Activated naive CD8-positive, alpha-beta T cell treated with anti-CD3 and anti-CD28 coated beads for 36 hours (primary cell): ENCODE measurements at regions not wholly inside any gene's neighbourhood (a gene's known extent, or its start where the extent isn't known, plus 50 kb on each side); places are given as distances from the start of the nearest gene placed in this dataset.
"Not testable (repeated sequence)": the region's sequence is repeated elsewhere in the genome, so short reads cannot be mapped to it uniquely, and the experiment has no call there.

Source experiments
- DNase-seq: peaks from one replicate; pipeline ENCODE4 v3.0.0; 2021
- H3K27ac Mint-ChIP-seq: one replicate; pipeline ENCODE4 v1.8.0; 2022; ENCODE audit warnings: mild to moderate bottlenecking, moderate library complexity, mixed read lengths
- H3K27me3 Mint-ChIP-seq: one replicate; pipeline ENCODE4 v1.8.0; 2022; ENCODE audit warnings: mild to moderate bottlenecking, mixed read lengths
- H3K36me3 Mint-ChIP-seq: one replicate; pipeline ENCODE4 v1.8.0; 2021; ENCODE audit warnings: mild to moderate bottlenecking, mixed read lengths
- H3K4me1 Mint-ChIP-seq: one replicate; pipeline ENCODE4 v1.8.0; 2021; ENCODE audit warnings: mixed read lengths
- H3K4me3 Mint-ChIP-seq: one replicate; pipeline ENCODE4 v1.8.0; 2022; ENCODE audit warnings: mild to moderate bottlenecking, moderate library complexity, mixed read lengths
- H3K9me3 Mint-ChIP-seq: one replicate; pipeline ENCODE4 v1.8.0; 2022; ENCODE audit warnings: mixed read lengths

DNA sequence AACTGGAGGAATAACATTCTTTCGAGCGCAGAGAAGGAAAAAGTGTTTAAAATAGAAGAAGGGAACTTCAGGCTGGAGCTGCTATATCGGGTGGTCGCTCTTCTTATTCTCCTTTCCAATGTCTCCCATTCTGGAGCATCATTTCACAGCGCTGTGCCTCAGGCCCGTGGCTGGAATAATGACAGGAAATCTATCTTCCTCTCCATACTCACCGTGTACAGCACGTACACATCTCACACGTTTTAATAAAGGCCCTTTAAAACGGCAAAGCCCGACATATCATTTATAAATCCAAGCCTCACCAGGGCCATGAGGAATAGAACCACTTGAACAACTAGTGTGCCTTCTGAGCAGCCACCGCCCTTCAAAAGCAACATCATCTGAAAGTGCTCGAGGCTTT lies 264.4 kb downstream of the TEX29 start:
- Mint-ChIP-seq H3K36me3 (no peaks in the 10 kb centered on the region), H3K27me3 (no peaks in the 10 kb centered on the region), H3K27ac (no peak overlapping the region), H3K9me3 (peaks cover 1% of the 10 kb centered on the region), H3K4me1 (no peaks in the 10 kb centered on the region), H3K4me3 (no peak overlapping the region)
- DNase-seq: no peak

DNA sequence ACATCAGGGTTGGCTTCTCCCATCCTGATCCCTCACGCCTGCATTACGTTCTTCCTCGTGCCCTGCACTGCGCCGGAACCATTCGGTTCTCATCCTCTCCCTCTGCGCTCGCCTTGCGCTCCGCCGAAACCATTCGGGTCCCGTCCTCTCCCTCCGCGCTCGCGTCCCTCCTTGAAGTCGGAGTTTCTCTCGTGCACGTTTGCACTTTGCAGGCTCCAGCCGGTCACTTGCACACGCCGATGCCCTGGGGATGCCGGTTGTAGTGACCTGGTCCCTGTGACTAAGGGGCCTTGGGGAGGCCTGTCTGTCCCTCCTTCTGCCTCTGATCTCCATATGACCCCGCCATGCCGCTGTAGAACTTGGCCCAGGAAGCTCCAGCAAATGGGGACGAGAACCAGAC lies 265.8 kb downstream of the TEX29 start:
- Mint-ChIP-seq H3K9me3 (peaks cover 4% of the 10 kb centered on the region), H3K27ac (no peak overlapping the region), H3K36me3 (no peaks in the 10 kb centered on the region), H3K27me3 (no peaks in the 10 kb centered on the region), H3K4me3 (no peak overlapping the region), H3K4me1 (no peaks in the 10 kb centered on the region)
- no peak for DNase-seq

DNA sequence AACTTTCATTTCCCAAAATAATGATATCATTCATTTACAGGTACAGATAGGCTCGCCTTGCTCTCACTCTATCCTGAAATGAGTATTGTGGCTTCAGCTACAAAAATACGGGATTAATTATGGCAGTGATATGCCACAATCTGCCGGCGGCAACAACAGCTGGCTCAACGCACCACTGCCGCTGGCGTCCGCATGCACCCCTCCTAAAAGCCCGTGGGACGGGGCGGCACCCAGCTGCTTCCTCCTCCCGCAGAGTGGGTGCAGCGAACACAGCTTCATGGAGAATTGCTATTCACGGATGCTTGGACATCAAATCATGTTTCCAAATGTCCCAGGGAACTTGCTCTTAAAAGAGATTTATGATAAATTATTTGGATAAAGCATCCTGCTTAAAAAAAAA lies 266.8 kb downstream of the TEX29 start:
- H3K27ac Mint-ChIP-seq: no peak overlapping the region
- no peaks in the 10 kb centered on the region for H3K4me1 Mint-ChIP-seq
- no peaks in the 10 kb centered on the region for H3K36me3 Mint-ChIP-seq
- H3K27me3 Mint-ChIP-seq: no peaks in the 10 kb centered on the region
- DNase-seq: no peak
- peaks cover 2% of the 10 kb centered on the region for H3K9me3 Mint-ChIP-seq
- H3K4me3 Mint-ChIP-seq: no peak overlapping the region

DNA sequence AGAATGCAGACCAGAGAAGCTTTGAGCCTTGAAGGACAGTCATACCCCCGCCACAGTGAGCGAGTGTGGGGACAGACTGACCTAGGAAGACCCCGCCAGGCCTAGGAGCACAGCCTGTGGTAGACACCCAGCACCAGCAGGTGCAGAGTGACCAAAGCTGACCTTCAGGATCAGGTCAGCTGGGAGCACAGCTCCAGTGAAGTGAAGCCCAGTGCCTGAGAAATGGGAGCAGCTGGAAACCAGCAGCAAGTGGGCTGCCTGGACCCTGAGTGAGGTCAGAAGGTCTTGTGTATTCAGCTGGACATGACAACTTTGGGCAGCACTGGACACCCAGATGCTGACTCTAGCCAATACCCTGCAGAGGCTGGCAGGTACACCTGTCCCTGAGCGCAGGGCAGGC lies 268.9 kb downstream of the TEX29 start:
- Mint-ChIP-seq H3K36me3 (peaks cover 1% of the 10 kb centered on the region), H3K27ac (no peak overlapping the region), H3K9me3 (peaks cover 4% of the 10 kb centered on the region), H3K4me3 (no peak overlapping the region), H3K27me3 (no peaks in the 10 kb centered on the region), H3K4me1 (no peaks in the 10 kb centered on the region)
- no peak for DNase-seq

DNA sequence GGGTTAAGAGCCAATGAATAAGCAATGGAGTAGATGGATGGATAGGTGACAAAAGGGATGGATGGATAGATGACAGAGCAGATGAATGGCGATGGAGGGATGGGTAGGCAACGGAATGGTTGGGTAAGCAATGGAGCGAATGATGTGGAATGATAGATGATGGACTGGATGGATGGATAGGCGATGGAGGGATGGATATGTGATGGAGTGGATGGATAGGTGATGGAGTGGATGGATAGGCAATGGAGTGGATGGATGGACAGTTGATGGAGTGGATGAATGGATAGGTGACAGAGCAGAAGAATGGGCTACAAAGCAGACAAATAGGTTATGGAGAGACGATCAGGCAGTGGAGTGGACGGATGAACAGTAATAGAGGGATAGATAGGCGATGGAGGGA lies 269.6 kb downstream of the TEX29 start:
- peaks cover 1% of the 10 kb centered on the region for H3K36me3 Mint-ChIP-seq
- H3K4me3 Mint-ChIP-seq: no peak overlapping the region
- peaks cover 4% of the 10 kb centered on the region for H3K9me3 Mint-ChIP-seq
- no peaks in the 10 kb centered on the region for H3K4me1 Mint-ChIP-seq
- no peak for DNase-seq
- H3K27me3 Mint-ChIP-seq: no peaks in the 10 kb centered on the region
- no peak overlapping the region for H3K27ac Mint-ChIP-seq

DNA sequence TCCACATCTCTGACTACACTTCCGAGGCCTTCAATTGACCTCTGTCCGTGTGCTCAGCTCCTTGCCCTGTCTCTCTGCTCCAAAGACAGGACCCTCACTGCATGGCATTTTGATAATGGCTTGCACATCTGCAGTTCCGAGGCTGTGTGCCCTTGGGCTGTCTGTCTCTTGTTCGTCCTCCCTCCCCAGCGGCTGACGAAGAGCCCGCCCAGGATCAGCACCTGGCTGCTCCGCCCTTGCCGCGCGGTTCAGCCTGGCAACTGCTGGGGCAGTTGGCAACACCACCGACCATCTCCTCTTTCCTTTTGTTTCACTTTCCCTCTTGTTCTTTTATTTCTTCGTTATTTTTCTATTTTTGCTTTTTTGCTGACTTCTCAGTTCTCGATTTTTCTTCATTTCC lies 270.4 kb downstream of the TEX29 start:
- peaks cover 1% of the 10 kb centered on the region for H3K36me3 Mint-ChIP-seq
- no peaks in the 10 kb centered on the region for H3K27me3 Mint-ChIP-seq
- peaks cover 4% of the 10 kb centered on the region for H3K9me3 Mint-ChIP-seq
- DNase-seq: no peak
- H3K27ac Mint-ChIP-seq: no peak overlapping the region
- no peaks in the 10 kb centered on the region for H3K4me1 Mint-ChIP-seq
- no peak overlapping the region for H3K4me3 Mint-ChIP-seq

DNA sequence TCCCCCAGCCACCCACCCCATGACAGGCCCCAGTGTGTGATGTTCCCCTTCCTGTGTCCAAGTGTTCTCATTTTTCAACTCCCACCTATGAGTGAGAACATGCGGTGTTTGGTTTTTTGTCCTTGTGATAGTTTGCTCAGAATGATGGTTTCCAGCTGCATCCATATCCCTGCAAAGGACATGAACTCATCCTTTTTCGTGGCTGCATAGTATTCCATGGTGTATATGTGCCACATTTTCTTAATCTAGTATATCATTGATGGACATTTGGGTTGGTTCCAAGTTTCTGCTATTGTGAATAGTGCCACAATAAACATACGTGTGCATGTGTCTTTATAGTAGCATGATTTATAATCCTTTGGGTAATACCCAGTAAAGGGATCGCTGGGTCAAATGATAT lies 273.0 kb downstream of the TEX29 start:
- H3K4me1 Mint-ChIP-seq, H3K27ac Mint-ChIP-seq, H3K9me3 Mint-ChIP-seq, H3K4me3 Mint-ChIP-seq, DNase-seq, H3K36me3 Mint-ChIP-seq, H3K27me3 Mint-ChIP-seq: not testable (repeated sequence)

DNA sequence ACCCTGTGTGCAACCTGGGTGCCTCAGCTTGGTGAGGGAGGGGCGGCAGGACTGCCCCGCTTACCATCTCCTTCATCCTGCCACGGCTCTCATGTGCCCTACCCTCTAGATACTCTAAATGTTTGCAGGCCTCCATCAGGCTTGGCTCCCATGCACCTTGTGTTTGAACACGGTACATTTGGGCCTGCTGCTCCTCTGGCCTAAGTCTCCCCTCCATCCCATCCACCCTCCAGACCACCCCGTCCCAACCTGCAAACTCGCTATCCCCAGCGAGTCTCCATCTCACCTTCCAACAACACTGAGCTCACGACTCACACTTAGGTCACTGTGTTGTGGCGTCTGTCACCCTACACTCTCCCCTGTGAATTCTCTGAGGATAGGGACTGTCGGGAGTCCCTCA lies 274.2 kb downstream of the TEX29 start:
- peaks cover 4% of the 10 kb centered on the region for H3K9me3 Mint-ChIP-seq
- no peaks in the 10 kb centered on the region for H3K27me3 Mint-ChIP-seq
- H3K36me3 Mint-ChIP-seq: peaks cover 1% of the 10 kb centered on the region
- H3K4me1 Mint-ChIP-seq: no peaks in the 10 kb centered on the region
- no peak for DNase-seq
- no peak overlapping the region for H3K27ac Mint-ChIP-seq
- H3K4me3 Mint-ChIP-seq: no peak overlapping the region

DNA sequence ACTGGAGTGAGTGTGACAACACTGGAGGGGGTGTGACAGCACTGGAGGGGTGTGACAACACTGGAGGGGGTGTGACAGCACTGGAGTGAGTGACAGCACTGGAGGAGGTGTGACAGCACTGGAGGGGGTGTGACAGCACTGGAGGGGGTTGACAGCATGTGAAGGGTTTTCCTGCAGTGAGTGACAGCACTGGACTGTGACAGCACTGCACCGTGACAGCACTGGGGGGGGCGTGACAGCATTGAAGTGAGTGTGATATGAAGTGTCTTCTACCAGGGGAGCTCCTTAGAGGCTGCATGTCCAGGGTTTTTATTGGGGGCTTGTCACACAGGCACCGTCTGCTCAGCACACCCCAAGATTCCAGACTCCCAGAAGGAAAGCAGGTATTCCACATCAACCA lies 274.8 kb downstream of the TEX29 start:
- DNase-seq: no peak
- Mint-ChIP-seq H3K36me3 (peaks cover 1% of the 10 kb centered on the region), H3K4me3 (no peak overlapping the region), H3K9me3 (peaks cover 4% of the 10 kb centered on the region), H3K27ac (no peak overlapping the region), H3K4me1 (no peaks in the 10 kb centered on the region), H3K27me3 (no peaks in the 10 kb centered on the region)

DNA sequence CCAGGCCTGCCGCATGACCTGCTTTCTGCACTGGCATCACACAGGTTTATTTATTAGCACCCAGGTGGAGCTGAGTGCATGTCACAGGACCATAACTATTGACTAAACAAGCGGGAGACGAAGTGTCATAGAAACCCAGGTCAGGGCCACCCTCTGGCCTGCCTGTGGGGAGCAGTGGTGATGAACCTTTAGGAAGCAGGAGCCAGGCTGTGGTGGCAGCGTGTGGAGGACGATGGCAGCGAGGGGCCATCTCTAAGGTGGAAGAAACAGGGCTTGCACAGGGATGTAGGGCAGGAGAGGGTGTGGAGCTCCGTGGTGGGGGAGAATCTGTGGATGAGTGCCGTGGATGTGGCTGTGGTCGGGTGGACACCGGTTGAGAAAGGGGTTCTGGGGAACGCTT lies 275.3 kb downstream of the TEX29 start:
- H3K4me3 Mint-ChIP-seq: no peak overlapping the region
- H3K27ac Mint-ChIP-seq: no peak overlapping the region
- DNase-seq: no peak
- H3K9me3 Mint-ChIP-seq: peaks cover 4% of the 10 kb centered on the region
- H3K36me3 Mint-ChIP-seq: peaks cover 1% of the 10 kb centered on the region
- H3K4me1 Mint-ChIP-seq: no peaks in the 10 kb centered on the region
- no peaks in the 10 kb centered on the region for H3K27me3 Mint-ChIP-seq

DNA sequence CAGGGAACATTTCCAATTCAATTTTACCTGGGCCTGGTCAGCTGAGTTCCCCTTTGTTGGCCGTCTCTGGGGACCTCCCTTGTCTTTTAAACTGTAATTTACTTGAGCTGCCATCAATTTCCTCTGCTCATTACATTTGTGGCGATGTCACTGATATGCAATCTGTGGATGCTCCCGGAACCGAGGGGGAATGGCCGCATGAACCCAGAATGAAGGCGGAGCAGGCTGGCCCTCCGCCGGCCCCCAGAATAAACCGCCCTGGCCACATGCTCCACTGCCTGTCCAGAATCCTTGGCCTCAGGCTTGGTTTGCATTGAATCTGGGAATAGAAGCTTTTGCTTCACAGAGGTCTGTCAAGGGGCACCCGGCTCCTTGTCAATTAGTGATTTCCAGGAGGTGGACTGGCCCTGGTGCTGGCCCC lies 276.8 kb downstream of the TEX29 start:
- peaks cover 1% of the 10 kb centered on the region for H3K36me3 Mint-ChIP-seq
- no peaks in the 10 kb centered on the region for H3K27me3 Mint-ChIP-seq
- no peak overlapping the region for H3K4me3 Mint-ChIP-seq
- H3K9me3 Mint-ChIP-seq: peaks cover 2% of the 10 kb centered on the region
- H3K27ac Mint-ChIP-seq: no peak overlapping the region
- no peak for DNase-seq
- no peaks in the 10 kb centered on the region for H3K4me1 Mint-ChIP-seq

DNA sequence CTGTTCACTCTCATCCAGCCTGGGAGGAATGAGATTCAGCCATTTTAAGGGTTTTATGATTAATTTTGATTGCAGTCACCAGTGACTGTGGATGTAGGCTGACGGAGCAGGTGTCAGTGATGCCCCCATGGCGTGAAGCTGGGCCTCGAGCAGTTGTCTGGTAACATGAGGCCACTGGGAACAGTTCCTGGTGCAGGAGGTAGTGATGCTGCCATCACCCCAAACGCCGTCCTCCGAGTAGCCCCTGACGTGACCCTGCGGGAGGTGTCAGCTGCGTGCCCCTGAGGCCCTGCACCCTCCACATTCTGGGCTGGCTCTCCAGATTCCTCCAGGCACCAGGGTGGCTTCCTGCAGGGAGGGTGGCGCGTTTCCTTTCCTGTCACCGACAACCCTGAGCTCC lies 277.2 kb downstream of the TEX29 start:
- Mint-ChIP-seq H3K36me3 (peaks cover 1% of the 10 kb centered on the region), H3K4me3 (no peak overlapping the region), H3K4me1 (no peaks in the 10 kb centered on the region), H3K27ac (no peak overlapping the region), H3K9me3 (peaks cover 2% of the 10 kb centered on the region), H3K27me3 (no peaks in the 10 kb centered on the region)
- no peak for DNase-seq

DNA sequence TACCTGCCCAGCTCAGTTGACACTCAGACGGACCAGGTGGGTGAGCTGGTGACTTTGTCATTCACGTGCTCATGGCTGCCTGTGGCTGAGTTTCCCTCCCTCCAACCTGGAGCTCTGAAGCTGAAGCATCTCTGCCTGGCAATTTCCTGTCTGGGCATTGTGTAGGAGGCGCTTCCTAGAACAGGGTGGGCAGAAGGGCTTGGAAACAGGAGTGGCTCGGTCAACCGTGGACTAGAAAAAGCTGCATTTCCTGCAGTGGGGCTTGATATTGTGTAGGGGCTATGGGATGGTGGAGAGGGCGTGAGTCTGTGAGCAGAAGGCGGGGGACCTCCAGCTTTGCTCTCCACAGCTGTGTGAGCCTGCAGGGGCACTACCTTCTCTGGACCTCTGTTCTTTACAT lies 278.3 kb downstream of the TEX29 start:
- H3K27me3 Mint-ChIP-seq: no peaks in the 10 kb centered on the region
- no peaks in the 10 kb centered on the region for H3K36me3 Mint-ChIP-seq
- no peak for DNase-seq
- no peaks in the 10 kb centered on the region for H3K4me1 Mint-ChIP-seq
- H3K9me3 Mint-ChIP-seq: no peaks in the 10 kb centered on the region
- no peak overlapping the region for H3K27ac Mint-ChIP-seq
- H3K4me3 Mint-ChIP-seq: no peak overlapping the region

DNA sequence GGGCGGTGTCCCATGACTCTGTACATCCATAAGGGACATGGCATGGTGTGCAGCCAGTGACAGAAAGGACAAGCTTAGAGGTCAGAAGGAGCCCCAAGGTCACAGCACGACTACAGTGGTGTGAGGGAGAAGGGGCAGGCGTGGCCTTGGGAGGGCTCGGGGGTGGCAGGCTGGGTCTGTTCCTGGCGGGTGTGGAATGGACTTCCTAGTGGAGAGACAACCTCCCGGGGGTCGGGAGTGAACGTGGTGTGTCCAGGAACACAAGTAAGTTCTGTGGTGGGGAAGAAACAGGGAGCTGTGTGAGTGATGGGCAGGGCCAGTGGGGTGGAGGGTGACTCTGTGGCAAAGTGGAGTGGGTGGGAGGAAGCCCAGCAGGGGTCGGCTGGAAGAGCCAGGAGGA lies 279.3 kb downstream of the TEX29 start:
- H3K4me1 Mint-ChIP-seq: no peaks in the 10 kb centered on the region
- no peak overlapping the region for H3K4me3 Mint-ChIP-seq
- no peak overlapping the region for H3K27ac Mint-ChIP-seq
- H3K9me3 Mint-ChIP-seq: no peaks in the 10 kb centered on the region
- no peak for DNase-seq
- H3K27me3 Mint-ChIP-seq: no peaks in the 10 kb centered on the region
- no peaks in the 10 kb centered on the region for H3K36me3 Mint-ChIP-seq

DNA sequence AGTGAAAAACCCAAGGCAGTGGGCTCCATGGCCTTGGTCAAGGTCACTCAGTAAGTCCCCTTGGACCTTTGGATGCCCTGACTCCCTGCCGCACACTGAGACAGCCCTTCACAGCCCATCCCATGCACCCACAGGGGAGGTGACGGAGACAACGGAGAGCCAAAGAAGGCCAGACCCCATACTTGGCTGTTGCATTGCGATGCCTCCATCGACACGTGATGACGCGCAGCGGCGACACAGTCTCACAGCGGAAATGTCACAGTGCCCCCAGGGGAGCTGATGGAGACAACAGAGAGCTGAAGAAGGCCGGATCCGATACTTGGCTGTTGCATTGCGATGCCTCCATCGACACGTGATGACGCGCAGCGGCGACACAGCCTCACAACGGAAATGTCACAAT lies 282.4 kb downstream of the TEX29 start:
- DNase-seq: no peak
- H3K27me3 Mint-ChIP-seq: peaks cover 9% of the 10 kb centered on the region
- no peaks in the 10 kb centered on the region for H3K9me3 Mint-ChIP-seq
- H3K27ac Mint-ChIP-seq: no peak overlapping the region
- H3K4me1 Mint-ChIP-seq: no peaks in the 10 kb centered on the region
- no peaks in the 10 kb centered on the region for H3K36me3 Mint-ChIP-seq
- H3K4me3 Mint-ChIP-seq: no peak overlapping the region

DNA sequence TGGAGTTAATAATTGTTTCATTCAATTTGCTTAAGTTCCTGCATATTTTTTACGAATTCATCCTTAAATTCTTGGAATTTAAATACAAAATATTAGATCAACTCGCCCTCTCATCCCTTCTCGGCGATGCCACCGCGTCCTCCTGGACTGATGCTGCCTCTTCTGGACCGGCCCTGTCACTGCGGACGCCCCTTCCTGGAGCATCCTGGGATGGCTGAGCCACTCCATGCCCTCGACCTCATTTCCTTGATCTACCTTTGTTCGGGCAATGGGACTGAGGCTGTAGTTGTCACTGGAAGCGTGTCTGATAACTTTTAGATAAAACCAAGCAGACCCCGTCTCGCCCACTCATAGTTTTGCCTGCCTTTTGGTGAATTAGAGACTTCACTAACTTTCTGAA lies 283.7 kb downstream of the TEX29 start:
- Mint-ChIP-seq H3K4me3 (no peak overlapping the region), H3K4me1 (no peaks in the 10 kb centered on the region)

DNA sequence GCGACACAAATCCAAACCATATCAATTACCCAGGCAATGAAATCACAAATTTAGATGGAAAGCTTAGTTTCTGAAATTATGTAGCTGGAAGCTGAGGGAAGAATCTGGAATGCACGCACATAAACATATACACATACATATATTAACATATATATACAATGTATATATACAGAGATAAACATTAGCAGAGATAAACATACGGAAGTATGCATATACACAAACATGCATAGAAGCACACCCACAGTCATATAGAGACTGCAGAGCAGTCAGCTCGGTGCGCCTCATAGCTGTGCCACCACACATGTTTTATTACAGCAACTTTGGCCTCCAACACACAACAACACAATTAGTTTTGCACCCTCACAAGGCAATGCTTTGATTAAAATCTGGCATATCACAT lies 288.1 kb downstream of the TEX29 start:
- Mint-ChIP-seq H3K9me3 (no peaks in the 10 kb centered on the region), H3K27me3 (peaks cover 9% of the 10 kb centered on the region), H3K4me3 (no peak overlapping the region), H3K27ac (no peak overlapping the region), H3K4me1 (no peaks in the 10 kb centered on the region), H3K36me3 (no peaks in the 10 kb centered on the region)
- DNase-seq: no peak

More for the DNA sequence above, 283.7 kb downstream of the TEX29 start:
- no peak for DNase-seq
- Mint-ChIP-seq H3K27me3 (peaks cover 9% of the 10 kb centered on the region), H3K36me3 (no peaks in the 10 kb centered on the region), H3K27ac (no peak overlapping the region), H3K9me3 (no peaks in the 10 kb centered on the region)
